ENCODE measurements at regions not wholly inside any gene's neighbourhood (a gene's known extent, or its start where the extent isn't known, plus 50 kb on each side); places are given as distances from the start of the nearest gene placed in this dataset.

DNA sequence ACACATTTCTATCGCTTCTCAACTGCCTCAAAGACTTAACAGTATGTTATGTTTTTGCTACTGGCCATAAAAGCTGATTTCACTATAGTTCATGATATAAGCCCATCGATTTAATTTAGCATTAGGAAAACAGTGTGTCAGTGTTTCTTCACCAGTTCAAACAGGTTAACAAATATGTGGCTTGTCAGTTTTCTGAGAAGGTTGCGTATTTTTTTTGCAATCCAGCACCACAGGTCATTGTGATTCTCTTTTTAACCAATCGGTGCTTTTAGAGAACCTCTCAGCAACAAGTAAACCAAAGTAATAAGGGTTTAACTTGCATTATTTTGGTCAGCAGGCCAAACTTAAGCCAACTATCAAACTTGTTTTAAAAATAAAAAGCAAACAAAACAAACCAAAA is 409.6 kb downstream of the NFIB start:
- TF ChIP-seq CTCF (IDR thresholded peaks at IDR 0.05) (no peak), EZH2 (IDR thresholded peaks at IDR 0.05; ENCODE audit: borderline replicate concordance, insufficient read depth, low read depth, low read length, poor library complexity, severe bottlenecking) (no peak)

All from B cell (primary cell).